ENCODE measurements at regions not wholly inside any gene's neighbourhood (a gene's known extent, or its start where the extent isn't known, plus 50 kb on each side); places are given as distances from the start of the nearest gene placed in this dataset.
"Not testable (repeated sequence)": the region's sequence is repeated elsewhere in the genome, so short reads cannot be mapped to it uniquely, and the experiment has no call there.

DNA sequence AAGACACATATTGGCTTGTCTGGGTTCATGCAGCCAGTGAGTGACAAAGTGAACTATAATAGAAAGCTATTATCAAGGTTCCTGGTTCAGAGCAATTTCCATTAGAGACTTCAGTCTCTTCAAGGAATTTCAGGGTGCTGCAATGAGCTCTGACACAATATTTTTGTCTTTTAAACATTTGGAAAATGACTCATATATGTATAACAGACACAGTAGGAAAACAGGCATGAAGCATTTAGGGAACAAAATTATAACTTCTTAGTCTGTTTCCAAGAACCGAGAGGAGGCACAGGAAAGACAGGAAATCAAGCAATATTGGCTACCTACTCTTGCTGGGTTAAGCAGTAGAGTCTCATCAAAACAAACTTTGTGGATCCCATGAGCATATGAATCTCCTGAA, 170.4 kb downstream of the PTPRC start:
- DNase-seq, result no peak

DNA sequence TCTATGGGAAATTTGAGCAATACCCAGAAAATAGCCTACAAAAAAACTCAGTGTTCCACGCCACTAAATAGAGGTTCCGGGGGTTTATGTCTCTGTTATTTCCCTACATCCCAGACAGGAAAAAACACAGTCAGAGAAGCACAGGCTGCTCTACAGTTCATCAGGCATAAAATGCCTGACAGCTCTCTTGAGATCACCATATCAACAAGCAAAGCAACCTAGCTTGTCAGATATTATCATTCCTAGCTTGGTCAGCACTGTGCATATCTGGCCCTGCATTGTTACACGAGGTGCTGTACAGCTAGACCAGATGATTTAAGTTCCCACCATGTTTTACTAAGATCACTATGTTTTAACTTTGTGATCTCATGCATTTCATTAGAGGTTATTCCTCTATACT, 172.6 kb downstream of the PTPRC start:
- DNase-seq, result no peak

DNA sequence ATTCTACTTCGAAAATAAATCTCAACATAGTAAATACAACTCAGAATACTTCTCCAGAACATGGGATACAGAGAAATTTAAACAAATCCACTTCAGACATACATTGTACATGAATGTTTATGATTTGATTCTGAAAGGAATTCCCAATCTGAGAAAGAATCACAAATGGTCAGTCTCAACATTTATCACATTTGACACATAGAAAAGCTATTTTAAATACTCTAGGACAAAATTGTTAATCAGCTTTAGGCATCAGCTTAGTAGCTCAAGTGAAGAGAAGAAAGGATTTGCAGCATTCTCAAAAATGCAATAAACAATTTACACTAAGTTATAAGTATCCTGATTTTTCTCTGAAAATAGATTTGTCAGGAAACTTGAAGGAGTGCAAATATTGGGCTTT, 184.8 kb downstream of the PTPRC start:
- DNase-seq, result no peak

DNA sequence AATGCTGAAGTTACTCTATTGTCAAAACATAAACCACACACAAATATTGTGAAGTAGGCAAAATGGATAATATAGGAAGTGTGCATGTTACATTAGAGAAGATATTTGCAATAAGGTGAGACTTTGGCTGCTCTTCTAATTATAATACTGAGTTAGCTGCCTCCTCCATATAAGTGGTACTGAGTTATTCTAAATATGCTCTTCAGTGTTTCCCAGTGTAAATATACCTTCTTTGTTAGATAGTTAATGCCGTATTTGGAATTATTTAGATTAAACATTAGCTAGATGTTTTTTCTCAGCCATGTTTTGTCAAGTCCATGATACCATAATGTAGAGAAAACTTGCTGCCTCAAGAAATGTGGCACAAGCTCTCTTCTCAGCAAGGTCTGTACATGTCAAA, 186.4 kb downstream of the PTPRC start:
- no peak for DNase-seq

DNA sequence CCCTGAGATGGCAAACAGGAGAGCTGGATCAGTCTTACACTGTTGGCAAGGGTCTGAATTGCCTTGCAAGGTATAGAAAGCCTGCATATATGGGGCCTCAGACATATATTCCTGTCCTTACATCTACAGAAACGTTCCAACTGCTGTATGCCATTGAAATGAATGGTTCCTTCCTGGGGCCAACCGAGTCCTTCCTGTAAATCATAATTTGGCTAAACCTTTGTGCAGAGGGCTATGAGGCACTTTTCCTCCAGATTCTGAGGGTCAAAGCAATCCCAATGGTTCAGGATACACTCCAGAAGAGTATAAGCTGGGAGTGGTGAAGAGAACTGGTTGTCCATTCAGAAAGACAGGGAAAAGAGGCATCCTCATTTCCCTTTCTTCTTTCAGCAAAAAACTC, 190.5 kb downstream of the PTPRC start:
- DNase-seq, result no peak

DNA sequence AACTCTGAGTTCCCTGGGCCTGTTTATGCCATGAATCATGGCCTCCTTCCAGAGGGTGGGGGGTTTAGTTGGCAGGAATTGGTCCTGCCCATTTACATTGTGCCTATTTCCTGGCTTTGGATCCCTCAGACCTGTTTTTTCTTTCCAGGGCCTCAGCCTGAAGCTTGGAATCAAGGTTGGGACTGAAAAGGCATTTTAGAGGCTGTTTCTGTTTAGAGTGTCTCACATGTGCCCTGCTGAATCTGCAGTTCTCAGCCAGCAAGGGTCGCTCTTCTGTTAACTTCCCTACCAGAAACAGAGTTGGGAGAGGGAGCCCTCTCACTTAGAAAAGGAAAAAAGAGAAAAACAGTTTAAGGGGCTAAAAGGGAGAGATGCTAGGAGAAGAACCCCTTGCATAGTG, 191.1 kb downstream of the PTPRC start:
- DNase-seq, result no peak

DNA sequence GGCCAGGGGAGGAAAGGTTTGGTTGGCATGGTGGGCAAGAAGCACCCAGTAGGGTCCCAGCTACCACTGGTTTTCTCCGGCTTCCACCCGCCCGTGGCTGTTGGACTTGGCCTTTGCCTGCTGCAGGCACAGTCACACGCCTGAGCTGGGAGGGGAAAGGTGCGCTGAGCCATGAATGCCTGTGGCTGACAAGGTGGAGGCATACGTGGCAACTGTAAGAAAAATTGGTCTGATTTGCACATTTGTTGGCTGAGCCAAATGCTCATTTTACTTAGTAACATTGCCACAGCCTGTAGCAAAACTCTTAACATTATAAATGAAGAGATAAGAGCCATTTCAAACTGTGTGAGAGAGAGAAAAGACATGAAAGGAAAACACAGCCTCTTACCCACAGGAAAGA, 191.6 kb downstream of the PTPRC start:
- DNase-seq, result no peak

DNA sequence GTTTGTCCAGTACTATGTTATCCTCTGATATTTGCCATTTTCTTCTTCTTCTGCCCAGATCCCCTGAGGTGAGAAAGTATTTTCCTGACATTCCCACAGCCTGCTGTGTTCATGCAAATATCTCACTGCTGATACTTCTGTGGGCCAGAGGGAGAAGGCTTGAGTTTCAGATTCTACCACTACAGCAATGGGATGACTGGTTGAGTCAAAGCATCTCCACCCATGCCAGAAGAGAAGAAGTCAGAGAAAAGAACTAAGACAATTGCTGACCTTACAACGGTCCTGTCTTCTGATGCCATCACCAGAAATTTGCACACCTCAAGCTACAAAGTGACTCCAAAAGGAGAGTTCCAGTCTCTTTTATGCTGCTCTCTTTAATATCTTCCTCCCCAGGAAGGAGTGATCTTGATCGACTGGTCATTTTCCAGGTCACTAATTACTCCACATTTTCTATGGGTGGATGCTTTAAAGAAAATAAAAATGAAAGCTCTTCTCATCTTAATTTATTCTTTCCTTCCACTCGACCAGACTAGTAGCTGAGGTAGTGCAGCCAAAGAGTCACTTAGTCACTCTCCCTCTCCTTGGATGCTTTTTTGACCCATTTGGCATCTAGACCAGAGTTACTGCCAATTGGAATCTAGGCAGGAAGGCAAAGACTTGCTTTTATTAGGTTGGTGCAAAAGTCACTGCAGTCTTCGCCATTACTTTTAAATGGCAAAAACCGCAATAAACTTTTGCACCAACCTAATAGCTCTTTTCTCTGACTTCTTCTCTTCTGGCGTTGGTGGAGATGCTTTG, 195.1 kb downstream of the PTPRC start:
- no peak for DNase-seq

DNA sequence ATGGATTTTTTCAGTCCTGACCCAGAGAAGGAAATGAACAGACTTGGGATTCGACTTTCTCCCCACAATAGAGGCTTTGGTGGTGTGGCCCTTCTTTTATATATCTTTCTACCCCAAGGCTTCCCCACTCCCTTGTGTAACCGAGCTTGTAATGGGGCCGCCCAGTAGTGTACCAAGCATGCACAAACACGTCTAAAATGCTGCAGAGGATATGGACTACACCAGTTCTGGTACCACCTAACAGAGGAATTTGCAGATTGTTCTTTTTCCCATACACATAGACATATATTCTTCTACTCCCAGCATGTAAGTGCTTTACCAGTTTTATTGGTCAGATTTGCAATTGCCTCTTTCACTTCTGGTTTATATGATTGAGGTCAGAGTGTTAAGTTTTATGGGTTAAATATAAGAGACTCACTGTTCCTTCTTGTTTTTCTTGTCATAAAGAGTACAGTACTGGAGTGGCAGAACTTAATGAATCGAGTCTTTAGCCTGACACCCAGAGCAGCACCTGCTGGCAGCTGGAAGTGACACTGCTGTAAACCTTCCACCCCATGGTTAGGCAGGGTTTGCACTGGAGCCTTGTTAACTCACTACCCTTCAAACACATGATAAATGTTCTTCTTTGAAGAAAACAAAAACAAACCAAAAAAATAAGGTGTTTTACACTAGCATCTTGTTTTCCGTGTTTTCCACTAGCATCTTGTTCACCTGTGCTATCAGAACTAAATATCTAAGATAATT, 198.6 kb downstream of the PTPRC start:
- no peak for DNase-seq

DNA sequence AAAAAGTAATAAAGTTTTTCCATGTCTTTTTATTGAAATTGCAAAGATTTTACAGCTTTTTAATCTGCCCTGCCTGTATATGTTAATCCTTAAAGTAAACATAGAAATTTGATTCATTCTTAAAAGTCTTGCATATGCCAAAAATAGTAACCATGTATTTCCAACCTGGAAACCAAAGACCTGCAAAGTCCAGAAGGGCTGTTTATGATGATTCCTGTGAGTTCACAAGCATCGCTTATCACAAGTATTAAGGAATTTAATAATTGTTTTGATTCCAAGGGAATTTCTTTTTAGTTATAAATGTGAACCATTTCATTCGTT, 199.1 kb downstream of the PTPRC start:
- DNase-seq, result no peak

DNA sequence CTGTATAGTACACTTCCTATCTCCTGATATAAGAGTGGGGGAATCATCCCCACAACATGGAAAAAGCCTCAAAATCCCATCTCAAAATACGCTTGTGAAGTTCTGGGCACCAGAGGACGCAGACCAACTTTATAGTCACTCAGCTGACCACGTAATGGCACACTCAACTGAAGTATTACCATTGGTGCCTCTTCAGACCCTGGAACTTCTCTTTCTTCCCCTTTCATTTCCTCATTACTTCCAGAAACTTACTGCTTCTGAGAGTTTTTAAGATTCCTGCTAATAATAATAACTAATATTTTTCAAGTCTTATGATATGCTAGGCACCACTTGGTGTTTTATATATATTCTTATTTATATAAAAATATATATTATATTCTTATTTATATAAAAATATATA, 202.6 kb downstream of the PTPRC start:
- DNase-seq, result no peak

DNA sequence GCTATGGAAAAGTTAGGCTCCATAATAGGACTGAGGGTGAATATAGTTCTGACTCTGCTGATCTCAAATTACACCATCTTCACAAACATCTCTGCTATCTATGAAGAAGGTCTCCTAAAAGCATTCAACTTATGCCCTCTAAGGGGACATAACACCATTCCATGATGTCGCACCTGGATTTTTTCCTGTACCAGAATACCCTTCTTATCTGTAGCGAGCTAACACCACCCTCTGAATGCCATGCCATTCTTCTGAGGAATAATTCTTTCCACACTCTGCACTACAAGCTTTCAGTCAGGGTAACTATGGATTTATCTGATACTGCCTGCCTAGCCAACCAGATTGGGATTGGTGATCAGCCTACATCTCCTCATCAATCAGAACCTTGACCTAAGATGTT, 203.8 kb downstream of the PTPRC start:
- no peak for DNase-seq

DNA sequence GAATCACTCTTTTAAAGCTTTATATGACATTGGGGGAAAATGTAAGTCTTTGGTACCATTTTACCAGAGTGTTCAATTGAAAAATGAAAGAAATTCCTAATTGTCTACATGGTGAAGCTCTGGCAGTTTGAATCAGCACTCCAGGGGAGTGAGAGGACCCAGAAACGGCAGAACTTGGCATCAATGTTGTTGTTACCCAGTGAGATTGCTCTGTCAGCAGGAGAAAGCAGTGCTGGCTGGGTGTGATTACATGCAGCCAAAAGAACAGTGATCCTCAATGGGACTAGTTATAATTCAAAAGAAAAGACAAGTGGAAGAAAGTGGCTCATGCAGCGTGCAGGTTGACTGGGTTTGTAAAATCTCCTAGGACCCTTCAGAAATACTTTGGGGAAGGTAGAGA, 206.4 kb downstream of the PTPRC start:
- no peak for DNase-seq

DNA sequence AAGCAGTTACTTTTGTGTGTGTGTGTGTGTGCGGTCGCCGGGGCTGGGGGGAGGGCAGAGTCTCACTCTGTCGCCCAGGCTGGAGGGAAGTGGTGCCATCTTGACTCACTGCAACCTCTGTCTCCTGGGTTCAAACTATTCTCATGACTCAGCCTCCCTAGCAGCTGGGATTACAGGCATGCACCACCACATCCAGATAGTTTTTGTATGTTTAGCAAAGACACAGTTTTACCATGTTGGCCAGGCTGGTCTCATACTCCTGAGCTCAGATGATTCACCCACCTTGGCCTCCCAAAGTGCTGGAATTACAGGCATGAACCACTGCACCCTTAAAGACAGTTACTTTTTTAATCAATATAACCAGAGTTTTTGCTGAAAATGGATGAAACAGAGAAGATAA, 207.0 kb downstream of the PTPRC start:
- DNase-seq, result no peak

DNA sequence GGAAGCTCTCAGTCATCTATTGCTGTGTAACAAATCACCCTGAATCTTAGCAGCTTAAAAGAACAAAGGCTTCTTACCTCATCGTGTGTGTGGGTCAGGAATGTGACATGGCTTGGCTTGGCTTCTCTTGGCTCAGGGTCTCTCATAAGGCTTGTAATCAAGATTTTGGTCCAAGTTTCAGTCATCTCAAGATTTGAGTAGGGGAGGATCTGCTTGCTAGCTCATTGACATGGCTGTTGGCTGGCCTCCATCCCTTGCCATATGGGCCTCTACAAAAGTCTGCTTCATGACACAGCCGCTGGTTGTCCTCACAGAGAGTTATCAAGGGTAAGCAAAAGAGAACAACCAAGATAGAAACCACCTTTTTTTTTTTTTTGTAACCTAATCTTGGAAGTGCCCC, 207.7 kb downstream of the PTPRC start:
- no peak for DNase-seq

DNA sequence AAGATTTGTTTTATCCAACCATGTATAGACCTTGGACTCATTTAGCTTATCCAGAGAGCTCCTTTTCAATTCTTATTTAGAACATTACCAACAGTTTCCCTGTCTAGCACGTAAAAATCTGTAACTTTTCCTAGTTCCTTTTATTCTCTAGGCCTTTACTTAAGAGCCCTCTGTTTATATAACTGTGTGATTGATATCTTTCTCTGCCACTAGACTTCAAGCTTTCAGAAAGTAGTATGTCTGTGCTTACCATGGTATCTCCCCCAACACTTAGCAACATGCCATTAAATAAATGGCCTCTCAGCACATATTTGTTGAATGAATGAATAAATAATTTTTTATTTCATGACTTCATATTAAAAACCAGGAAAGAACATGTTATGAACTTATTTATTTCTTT, 209.4 kb downstream of the PTPRC start:
- no peak for DNase-seq

DNA sequence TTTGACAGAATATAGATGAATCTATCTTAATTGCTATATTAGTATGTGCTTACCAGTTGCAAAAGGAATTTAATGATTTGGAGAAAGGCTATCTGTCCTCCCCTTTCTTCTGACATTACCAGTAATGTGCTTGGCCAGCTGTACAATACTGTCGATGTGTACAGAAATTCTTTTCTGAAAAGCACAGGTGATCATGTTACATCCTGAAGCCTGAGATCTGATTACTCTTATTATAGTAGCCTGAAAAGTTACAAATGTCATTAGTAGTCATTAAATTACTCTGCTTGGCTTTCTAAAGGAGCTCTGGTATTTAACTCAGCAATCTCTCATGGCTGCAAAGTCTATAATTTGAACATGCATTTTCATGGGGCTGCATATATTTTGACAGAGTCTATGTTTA, 209.8 kb downstream of the PTPRC start:
- DNase-seq, result no peak

DNA sequence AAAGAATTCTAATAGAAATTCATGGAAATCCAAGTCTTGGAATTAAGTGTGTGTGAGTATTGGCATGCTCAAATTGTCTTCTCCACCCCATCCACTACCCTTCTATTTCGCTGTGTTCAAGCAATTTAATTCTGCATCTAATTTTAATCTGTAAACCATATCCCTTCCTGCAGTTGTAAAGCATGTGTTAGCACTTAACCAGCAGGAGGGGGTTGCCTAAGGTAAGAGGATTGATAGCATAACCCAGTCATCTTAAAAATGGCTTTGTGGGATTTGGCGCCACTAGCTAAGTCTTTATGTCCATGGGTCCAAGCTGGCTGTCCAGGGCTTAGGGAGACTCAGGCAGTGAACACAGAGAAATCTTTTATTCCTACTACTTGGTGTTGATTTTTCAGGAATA, 210.3 kb downstream of the PTPRC start:
- DNase-seq, result no peak

DNA sequence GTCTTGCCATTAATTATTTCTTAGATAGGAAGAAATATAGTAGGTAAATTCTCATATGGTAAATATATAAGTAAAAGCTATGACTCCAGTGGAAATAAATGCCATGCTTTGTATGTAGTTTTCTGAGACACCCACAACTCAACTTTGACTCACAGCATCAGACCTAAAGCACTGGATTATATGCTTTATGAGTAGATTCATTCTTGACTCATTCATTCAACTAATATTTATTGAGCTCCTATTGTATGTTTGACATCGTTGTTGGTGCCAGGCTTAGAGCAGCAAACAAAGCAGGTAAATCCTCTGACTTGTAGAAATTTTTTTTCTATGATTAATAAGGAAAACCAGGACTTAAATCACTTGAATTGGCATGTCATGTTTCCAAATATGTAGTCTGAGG, 211.4 kb downstream of the PTPRC start:
- no peak for DNase-seq

DNA sequence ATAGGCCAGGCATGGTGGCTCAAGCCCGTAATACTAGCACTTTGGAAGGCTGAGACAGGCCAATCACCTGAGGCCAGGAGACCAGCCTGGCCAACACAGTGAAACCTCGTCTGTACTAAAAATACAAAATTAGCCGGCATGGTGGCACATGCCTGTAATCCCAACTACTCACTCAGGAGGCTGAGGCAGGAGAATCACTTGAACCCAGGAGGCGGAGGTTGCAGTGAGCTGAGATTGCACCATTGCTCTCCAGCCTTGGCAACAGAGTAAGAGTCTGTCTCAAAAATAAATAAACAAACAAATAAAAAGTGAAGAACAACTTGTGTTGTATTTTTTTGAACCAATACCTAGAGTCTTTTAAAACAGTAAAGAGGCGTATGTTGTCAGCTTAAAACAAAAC, 212.1 kb downstream of the PTPRC start:
- DNase-seq, result not testable (repeated sequence)

DNA sequence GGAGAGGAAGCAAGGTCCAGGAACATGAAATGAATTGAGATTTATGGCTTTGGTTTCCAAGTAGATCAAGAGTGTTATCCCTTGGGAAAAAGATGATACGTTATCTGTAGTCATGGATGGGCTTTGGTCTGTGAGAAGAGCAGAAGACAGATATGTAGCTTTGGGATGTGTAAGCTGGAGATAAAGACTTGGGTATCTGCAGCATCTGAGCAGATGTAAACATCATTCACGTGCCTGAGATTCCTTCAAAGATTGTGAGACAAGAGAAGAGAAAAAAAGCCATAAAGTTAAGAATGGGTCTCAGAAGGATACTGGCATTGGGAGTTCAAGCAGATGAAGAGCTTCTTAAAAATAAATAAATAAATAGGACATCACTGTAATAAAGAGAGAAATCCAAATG, 217.8 kb downstream of the PTPRC start:
- no peak for DNase-seq

DNA sequence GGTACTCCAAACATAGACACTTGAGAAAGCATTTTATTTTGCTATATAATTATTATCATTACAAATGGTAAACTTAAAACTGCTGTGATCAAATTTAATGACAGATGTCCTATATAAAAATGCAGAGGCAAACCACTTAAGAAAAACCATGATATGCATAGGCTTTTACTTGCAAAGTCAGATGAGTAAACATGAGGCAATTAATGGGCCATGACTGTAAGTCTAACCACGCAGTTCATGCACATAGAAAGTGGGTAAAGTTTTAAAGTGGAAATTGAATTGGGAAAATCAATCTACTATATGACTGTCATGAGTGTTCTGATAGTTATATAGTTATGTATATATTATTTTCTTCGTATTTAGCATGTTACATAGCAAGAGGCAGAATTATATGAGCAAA, 219.2 kb downstream of the PTPRC start:
- DNase-seq, result no peak

DNA sequence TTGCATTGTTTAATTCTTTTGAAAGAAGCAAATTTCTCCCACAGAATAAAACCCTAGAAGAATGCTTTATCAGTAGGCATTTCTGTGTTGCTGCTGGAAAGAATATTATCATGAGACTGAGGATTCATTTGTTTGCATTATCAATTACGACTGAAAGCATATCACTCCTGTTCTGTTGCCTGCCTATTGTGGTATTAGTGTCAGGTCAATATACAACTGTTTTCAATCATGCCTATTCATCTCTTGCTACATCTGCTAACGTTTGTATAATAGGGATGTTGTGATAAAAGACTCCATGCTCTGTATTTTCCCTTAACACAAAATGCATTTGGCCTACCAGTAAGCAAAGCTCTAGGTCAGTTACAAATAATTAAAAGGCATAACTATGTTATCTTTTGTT, 221.5 kb downstream of the PTPRC start:
- no peak for DNase-seq

DNA sequence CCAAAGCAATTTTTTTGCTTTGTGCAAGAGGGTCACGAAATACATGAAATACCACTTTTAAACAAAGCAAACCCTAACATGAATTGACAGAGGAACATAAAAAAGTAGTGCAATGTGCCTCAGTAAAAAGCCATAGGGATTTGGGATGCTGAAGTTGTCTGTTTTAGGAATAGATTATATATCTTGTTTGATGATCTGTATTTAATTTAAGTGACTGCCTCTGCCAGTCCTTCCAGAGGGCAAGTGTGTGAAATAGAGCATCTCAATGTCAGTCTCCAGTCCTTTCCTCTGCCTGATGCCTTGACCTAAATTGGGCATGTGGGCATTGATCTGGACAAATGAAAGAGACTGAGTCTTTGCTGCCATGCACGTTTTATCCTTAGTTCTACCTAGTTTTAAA, 222.8 kb downstream of the PTPRC start:
- no peak for DNase-seq

DNA sequence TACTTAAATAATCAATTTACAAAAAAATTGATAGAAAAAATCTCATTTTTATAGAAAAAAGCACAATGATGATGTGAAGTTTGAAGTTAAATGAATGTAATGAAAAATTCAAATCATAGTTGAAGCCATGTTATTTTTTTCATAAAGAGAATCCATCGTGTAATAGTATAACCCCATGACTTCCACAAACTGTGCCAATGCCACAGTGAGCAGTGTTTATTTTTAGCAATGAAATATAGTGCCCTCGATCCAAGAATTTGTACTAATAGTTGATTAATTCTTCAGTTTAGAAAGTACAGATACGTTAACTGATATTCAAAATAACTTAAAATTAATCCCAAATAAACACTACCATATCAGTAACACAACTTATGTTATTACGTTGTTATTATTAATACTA, 225.9 kb downstream of the PTPRC start:
- no peak for DNase-seq
